ENCODE measurements at regions not wholly inside any gene's neighbourhood (a gene's known extent, or its start where the extent isn't known, plus 50 kb on each side); places are given as distances from the start of the nearest gene placed in this dataset.

DNA sequence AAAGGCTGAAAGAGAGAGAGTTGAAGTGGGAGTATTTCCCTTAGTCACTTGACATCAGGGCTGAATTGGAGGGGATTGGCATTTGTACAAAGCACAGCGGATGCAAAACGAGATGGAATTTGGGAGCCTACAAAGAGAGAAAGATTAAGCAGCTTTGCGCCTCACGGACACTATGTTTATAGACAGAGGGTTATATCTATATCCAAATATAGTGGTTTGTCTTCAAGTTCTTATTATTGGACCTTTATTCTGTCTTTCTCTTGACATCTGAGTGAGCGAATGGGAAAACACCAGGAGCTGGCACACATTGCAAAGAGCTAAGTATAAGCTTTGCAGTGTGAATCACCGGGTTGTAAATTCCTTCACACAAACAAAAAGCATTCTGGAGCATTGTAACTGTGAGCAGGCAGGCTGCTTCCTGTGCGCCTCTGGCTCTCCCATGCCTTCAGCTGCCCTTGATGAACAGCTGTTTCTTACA is 500.2 kb downstream of the STIM2 start:
- TF ChIP-seq CTCF (IDR thresholded peaks at IDR 0.05): no peak
- no peak for TF ChIP-seq ZFX (IDR thresholded peaks at IDR 0.05; ENCODE audit: borderline replicate concordance)
